HT-29 (cell line): ENCODE measurements at regions not wholly inside any gene's neighbourhood (a gene's known extent, or its start where the extent isn't known, plus 50 kb on each side); places are given as distances from the start of the nearest gene placed in this dataset.
"Not testable (repeated sequence)": the region's sequence is repeated elsewhere in the genome, so short reads cannot be mapped to it uniquely, and the experiment has no call there.

ENCODE experiments used
- DNase-seq: peaks from one replicate; pipeline ENCODE4 v3.0.0-alpha.2; 2015; ENCODE audit warnings: low spot score

GRCh38 chr10:106083572-106083971, 1080.9 kb downstream of the SORCS1 start:
- DNase-seq, result no peak

GRCh38 chr10:106082865-106083264, 1081.6 kb downstream of the SORCS1 start:
- DNase-seq, result no peak

GRCh38 chr10:106078895-106079576, 1085.5 kb downstream of the SORCS1 start:
- DNase-seq, result no peak

GRCh38 chr10:106076496-106076895, 1088.0 kb downstream of the SORCS1 start:
- no peak for DNase-seq

GRCh38 chr10:106053061-106053460, 1111.4 kb downstream of the SORCS1 start:
- DNase-seq, result no peak

GRCh38 chr10:106044503-106044902, 1120.0 kb downstream of the SORCS1 start:
- no peak for DNase-seq

GRCh38 chr10:106043863-106044262, 1120.6 kb downstream of the SORCS1 start:
- DNase-seq, result no peak

GRCh38 chr10:106038246-106038645, 1126.3 kb downstream of the SORCS1 start:
- no peak for DNase-seq

- DNase-seq, result no peak
Measured at GRCh38 chr10:106033065-106033464, 1131.4 kb downstream of the SORCS1 start.

- DNase-seq, result no peak
Measured at GRCh38 chr10:106032450-106033002, 1132.0 kb downstream of the SORCS1 start.

- no peak for DNase-seq
Measured at GRCh38 chr10:106027240-106027639, 1137.3 kb downstream of the SORCS1 start.

- no peak for DNase-seq
Measured at GRCh38 chr10:106025208-106025811, 1139.2 kb downstream of the SORCS1 start.

- no peak for DNase-seq
Measured at GRCh38 chr10:106023329-106023728, 1141.2 kb downstream of the SORCS1 start.

- not testable (repeated sequence) for DNase-seq
Measured at GRCh38 chr10:106019559-106019958, 1144.9 kb downstream of the SORCS1 start.

- DNase-seq, result not testable (repeated sequence)
Measured at GRCh38 chr10:106015369-106016199, 1148.9 kb downstream of the SORCS1 start.

GRCh38 chr10:106011250-106011649, 1153.3 kb downstream of the SORCS1 start:
- no peak for DNase-seq

GRCh38 chr10:106000721-106001120, 1163.8 kb downstream of the SORCS1 start:
- DNase-seq, result no peak

- DNase-seq, result no peak
Measured at GRCh38 chr10:105993609-105994008, 1170.9 kb downstream of the SORCS1 start.

- DNase-seq, result no peak
Measured at GRCh38 chr10:105992928-105993327, 1171.6 kb downstream of the SORCS1 start.

GRCh38 chr10:105990529-105990928, 1174.0 kb downstream of the SORCS1 start:
- DNase-seq, result no peak

GRCh38 chr10:105989995-105990394, 1174.5 kb downstream of the SORCS1 start:
- no peak for DNase-seq

- DNase-seq, result no peak
Measured at GRCh38 chr10:105988848-105989247, 1175.7 kb downstream of the SORCS1 start.
